Body of pancreas (tissue), 4 donors: ENCODE measurements at regions not wholly inside any gene's neighbourhood (a gene's known extent, or its start where the extent isn't known, plus 50 kb on each side); places are given as distances from the start of the nearest gene placed in this dataset.
A peak's percentile ranks its signal among the peaks of the same experiment; 100 is the strongest.

Experiments used
- ATAC-seq: fragments of 150-250 bp; one replicate; pipeline ENCODE4 v1.9.1; 2016
- DNase-seq, 4 donors: peaks; one replicate each; pipeline ENCODE4 v3.0.0-alpha.2; 2019
- H3K27ac ChIP-seq, 4 donors: fragments of 200-600 bp; sonication (generic); 1 replicate in 3 of 4; 2 replicates in 1 of 4; pipeline versions ENCODE4 v1.5.1 to v1.6.1; 2016 to 2019; ENCODE audit warnings: mild to moderate bottlenecking in 1 of 4, mixed read lengths in 1 of 4, moderate library complexity in 1 of 4
- H3K27me3 ChIP-seq, 2 donors: fragments of 200-600 bp; sonication (generic); one replicate each; pipeline ENCODE4 v1.6.0; 2016; ENCODE audit warnings: mild to moderate bottlenecking in 1 of 2
- H3K36me3 ChIP-seq, 2 donors: fragments of 200-600 bp; sonication (generic); replicated peaks in 1 of 2; 2 replicates each; pipeline ENCODE4 v1.5.1; 2016; ENCODE audit warnings: low read depth in 2 of 2; ENCODE audit not compliant: insufficient read depth in 1 of 2
- H3K4me1 ChIP-seq: fragments of 200-600 bp; sonication (generic); one replicate; pipeline ENCODE4 v1.6.0; 2016
- H3K4me3 ChIP-seq, 2 donors: fragments of 200-600 bp; sonication (generic); 1 replicate in 1 of 2; 2 replicates in 1 of 2; pipeline ENCODE4 v1.5.1; 2016 to 2019
- H3K9me3 ChIP-seq, 3 donors: fragments of 200-600 bp; sonication (generic); 1 replicate in 2 of 3; 2 replicates in 1 of 3; pipeline ENCODE4 v1.5.1; 2016
- CTCF ChIP-seq, 7 experiments: fragments of 450-650 bp in 4 of 7; fragments of 200-600 bp in 3 of 7; sonication (generic) in 3 of 7; IDR thresholded peaks; one replicate each; pipeline ENCODE4 v1.5.1; 2016 to 2019; ENCODE audit warnings: antibody characterized with exemption in 7 of 7
- POLR2A ChIP-seq, 3 donors: fragments of 450-650 bp; IDR thresholded peaks; one replicate each; pipeline ENCODE4 v1.6.1; 2016; ENCODE audit warnings: antibody characterized with exemption in 3 of 3, mild to moderate bottlenecking in 2 of 3
- WGBS, 2 donors: methylation state at CpG; one replicate each; pipeline ENCODE4 v1.1.5; 2017; 5-methylcytosine and 5-hydroxymethylcytosine counted together
- intact Hi-C: fragments of 100-400 bp; cut with DNase I; formaldehyde crosslinking; loops from one replicate; pipeline ENCODE4 v1.15.1; 2023

- H3K4me3 ChIP-seq = no peak overlapping the region
- intact Hi-C loops = no loop called here
- no peaks in the 10 kb centered on the region for H3K36me3 ChIP-seq
- no peaks in the 10 kb centered on the region for H3K9me3 ChIP-seq
- ATAC-seq = no peak
- 77 to 79% methylated on average over 13 to 20 of the region's 20 CpGs for WGBS, 2 donors
- no peak overlapping the region for H3K27ac ChIP-seq
- no peak for TF ChIP-seq POLR2A (IDR thresholded peaks at IDR 0.05)
- no peak for TF ChIP-seq CTCF (IDR thresholded peaks at IDR 0.05)
- no peak for DNase-seq
- H3K4me1 ChIP-seq = no peaks in the 10 kb centered on the region
- no peaks in the 10 kb centered on the region for H3K27me3 ChIP-seq
Observed at GRCh38 chr15:100763835-100764750, 115.5 kb upstream of the ALDH1A3 start.

GRCh38 chr15:100764778-100765466, 114.7 kb upstream of the ALDH1A3 start:
- intact Hi-C loops = no loop called here
- WGBS, 2 donors = 79 to 85% methylated on average over 9 of the region's 9 CpGs
- no peaks in the 10 kb centered on the region for H3K27me3 ChIP-seq
- no peaks in the 10 kb centered on the region for H3K36me3 ChIP-seq
- H3K27ac ChIP-seq = no peak overlapping the region
- no peaks in the 10 kb centered on the region for H3K4me1 ChIP-seq
- no peak for ATAC-seq
- no peaks in the 10 kb centered on the region for H3K9me3 ChIP-seq
- TF ChIP-seq CTCF (IDR thresholded peaks at IDR 0.05) (no peak), POLR2A (IDR thresholded peaks at IDR 0.05) (no peak)
- H3K4me3 ChIP-seq = no peak overlapping the region
- no peak for DNase-seq

- intact Hi-C loops = no loop called here
- no peaks in the 10 kb centered on the region for H3K4me1 ChIP-seq
- no peak overlapping the region for H3K27ac ChIP-seq
- ATAC-seq (no peak), DNase-seq (peak in 1 of 4 donors; percentile 8)
- no peaks in the 10 kb centered on the region for H3K9me3 ChIP-seq
- H3K4me3 ChIP-seq = no peak overlapping the region
- H3K27me3 ChIP-seq = no peaks in the 10 kb centered on the region
- TF ChIP-seq CTCF (IDR thresholded peaks at IDR 0.05) (no peak), POLR2A (IDR thresholded peaks at IDR 0.05) (no peak)
- WGBS, 2 donors = 74 to 78% methylated on average over 22 to 24 of the region's 24 CpGs
- no peaks in the 10 kb centered on the region for H3K36me3 ChIP-seq
Observed at GRCh38 chr15:100765467-100766241, 114.0 kb upstream of the ALDH1A3 start.

- Histone ChIP-seq H3K4me1 (no peaks in the 10 kb centered on the region), H3K4me3 (no peak overlapping the region), H3K9me3 (no peaks in the 10 kb centered on the region), H3K36me3 (no peaks in the 10 kb centered on the region), H3K27ac (no peak overlapping the region), H3K27me3 (no peaks in the 10 kb centered on the region)
- ATAC-seq (no peak), DNase-seq (no peak)
- 55 to 66% methylated on average over 11 to 13 of the region's 13 CpGs for WGBS, 2 donors
- no peak for TF ChIP-seq POLR2A (IDR thresholded peaks at IDR 0.05)
- no peak for TF ChIP-seq CTCF (IDR thresholded peaks at IDR 0.05)
- intact Hi-C loops = no loop called here
Observed at GRCh38 chr15:100766243-100767000, 113.2 kb upstream of the ALDH1A3 start.
